ENCODE measurements at regions not wholly inside any gene's neighbourhood (a gene's known extent, or its start where the extent isn't known, plus 50 kb on each side); places are given as distances from the start of the nearest gene placed in this dataset.

- TF ChIP-seq CTCF (conservative IDR thresholded peaks at IDR 0.05; ENCODE audit: control insufficient read depth, insufficient read depth, low read depth, low read length) = no peak
- no peak for DNase-seq (ENCODE audit: low read depth)
- no peak overlapping the region for H3K4me3 ChIP-seq (ENCODE audit: control insufficient read depth, low read depth, low read length)
Measured at GRCh38 chr4:58669783-58670182, 1559.6 kb upstream of the IGFBP7 start.

GRCh38 chr4:58665649-58666048 is 1555.5 kb upstream of the IGFBP7 start:
- H3K4me3 ChIP-seq (ENCODE audit: control insufficient read depth, low read depth, low read length) = no peak overlapping the region
- no peak for DNase-seq (ENCODE audit: low read depth)
- TF ChIP-seq CTCF (conservative IDR thresholded peaks at IDR 0.05; ENCODE audit: control insufficient read depth, insufficient read depth, low read depth, low read length) = no peak

GRCh38 chr4:58658701-58659100 is 1548.5 kb upstream of the IGFBP7 start:
- no peak for DNase-seq (ENCODE audit: low read depth)

GRCh38 chr4:58653251-58653650 is 1543.1 kb upstream of the IGFBP7 start:
- no peak for DNase-seq (ENCODE audit: low read depth)
- H3K4me3 ChIP-seq (ENCODE audit: control insufficient read depth, low read depth, low read length) = no peak overlapping the region
- TF ChIP-seq CTCF (conservative IDR thresholded peaks at IDR 0.05; ENCODE audit: control insufficient read depth, insufficient read depth, low read depth, low read length) = no peak

More at GRCh38 chr4:58658701-58659100, 1548.5 kb upstream of the IGFBP7 start:
- H3K4me3 ChIP-seq (ENCODE audit: control insufficient read depth, low read depth, low read length) = no peak overlapping the region
- TF ChIP-seq CTCF (conservative IDR thresholded peaks at IDR 0.05; ENCODE audit: control insufficient read depth, insufficient read depth, low read depth, low read length) = no peak

GRCh38 chr4:58649226-58649625 is 1539.0 kb upstream of the IGFBP7 start:
- TF ChIP-seq CTCF (conservative IDR thresholded peaks at IDR 0.05; ENCODE audit: control insufficient read depth, insufficient read depth, low read depth, low read length) = no peak
- H3K4me3 ChIP-seq (ENCODE audit: control insufficient read depth, low read depth, low read length) = no peak overlapping the region
- DNase-seq (ENCODE audit: low read depth) = no peak

- H3K4me3 ChIP-seq (ENCODE audit: control insufficient read depth, low read depth, low read length) = no peak overlapping the region
- no peak for TF ChIP-seq CTCF (conservative IDR thresholded peaks at IDR 0.05; ENCODE audit: control insufficient read depth, insufficient read depth, low read depth, low read length)
- no peak for DNase-seq (ENCODE audit: low read depth)
Measured at GRCh38 chr4:58646126-58646525, 1535.9 kb upstream of the IGFBP7 start.

GRCh38 chr4:58644549-58644948 is 1534.4 kb upstream of the IGFBP7 start:
- no peak for DNase-seq (ENCODE audit: low read depth)
- no peak for TF ChIP-seq CTCF (conservative IDR thresholded peaks at IDR 0.05; ENCODE audit: control insufficient read depth, insufficient read depth, low read depth, low read length)
- H3K4me3 ChIP-seq (ENCODE audit: control insufficient read depth, low read depth, low read length) = no peak overlapping the region
